GM19395 (cell line): ENCODE measurements at regions not wholly inside any gene's neighbourhood (a gene's known extent, or its start where the extent isn't known, plus 50 kb on each side); places are given as distances from the start of the nearest gene placed in this dataset.
"Not testable (repeated sequence)": the region's sequence is repeated elsewhere in the genome, so short reads cannot be mapped to it uniquely, and the experiment has no call there.

ENCODE experiments used
- ATAC-seq: cut with Tn5 transposase; IDR thresholded peaks from one replicate; pipeline ENCODE4 v1.9.1; 2021; ENCODE audit warnings: mild to moderate bottlenecking, moderate library complexity; ENCODE audit not compliant: unreplicated experiment

DNA sequence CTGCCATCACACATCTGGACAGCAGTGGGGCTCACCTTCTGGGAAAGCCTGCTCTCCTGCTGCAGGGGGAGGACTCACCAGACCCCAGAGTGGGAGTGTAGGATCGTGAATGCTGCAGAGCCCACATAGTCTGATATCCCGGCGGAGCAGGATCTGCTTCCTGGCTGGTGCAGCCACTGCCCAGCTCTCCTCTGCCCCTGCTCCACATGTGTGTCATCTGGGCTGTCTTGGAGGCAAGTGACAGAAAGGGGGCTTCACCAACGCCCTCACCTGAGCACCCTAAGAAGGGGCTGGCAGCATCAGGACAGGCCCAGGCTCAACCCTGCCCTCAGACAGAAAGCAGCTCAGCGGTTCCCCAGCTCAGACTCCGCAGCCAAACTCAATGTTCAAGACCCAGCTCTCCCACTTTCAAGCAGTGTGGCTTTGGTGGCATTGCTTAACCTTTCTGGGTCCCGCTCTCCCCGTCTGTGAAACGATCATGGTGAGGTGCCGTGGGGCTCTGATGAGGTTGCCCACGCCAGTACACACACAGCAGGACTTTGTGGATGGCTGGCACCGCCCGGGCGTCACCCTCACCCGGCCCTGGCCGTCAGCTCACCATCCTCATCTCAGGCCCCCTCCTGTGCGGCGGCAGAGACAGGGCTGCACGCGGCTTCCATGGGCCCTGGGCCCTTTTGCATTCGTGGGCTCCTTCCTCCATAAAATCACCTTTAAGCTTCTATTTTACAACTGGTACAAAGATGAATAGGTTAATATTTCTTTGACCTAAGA is 91.0 kb upstream of the SFSWAP start:
- no peak for ATAC-seq

GRCh38 chr12:131620520-131620919 is 90.4 kb upstream of the SFSWAP start:
- ATAC-seq, result no peak

DNA sequence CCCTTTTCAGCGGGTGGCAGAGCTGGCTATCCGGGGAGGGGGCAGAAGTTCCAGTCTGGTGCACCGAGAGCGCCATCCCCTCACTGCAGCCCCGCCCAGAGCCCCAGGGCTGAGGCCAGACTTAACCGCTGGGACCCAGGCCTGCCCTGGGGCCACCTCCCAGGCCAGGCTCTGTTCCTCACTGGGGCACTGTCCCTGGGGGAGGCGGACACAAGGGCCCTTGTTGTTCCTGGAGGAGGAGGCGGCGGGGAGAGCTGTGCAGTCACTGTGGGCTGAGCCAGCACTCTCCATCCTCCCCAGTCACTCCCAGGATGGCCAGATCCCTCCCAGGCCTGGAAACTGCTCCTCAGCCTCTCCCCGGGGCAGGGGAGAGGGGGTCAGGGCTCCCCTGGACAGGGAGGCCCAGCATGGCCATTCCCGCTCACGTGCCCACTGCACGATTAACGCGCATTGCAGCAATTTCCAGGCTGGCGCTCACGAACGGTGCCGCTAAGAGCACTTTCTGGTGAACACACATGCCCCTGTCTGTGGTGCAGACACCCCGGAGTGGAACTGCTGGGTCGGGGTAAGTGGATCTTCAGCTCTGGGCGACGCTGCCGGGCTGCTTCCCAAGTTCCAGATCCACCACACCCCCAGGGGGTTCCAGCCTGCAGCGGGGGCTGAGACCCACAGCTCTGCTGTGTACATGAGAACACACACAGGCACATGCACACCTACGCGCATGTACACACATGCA is 89.8 kb upstream of the SFSWAP start:
- ATAC-seq, result no peak

- no peak for ATAC-seq
Measured at GRCh38 chr12:131621701-131622421, 89.0 kb upstream of the SFSWAP start.

GRCh38 chr12:131622422-131622955 is 88.4 kb upstream of the SFSWAP start:
- ATAC-seq, result no peak

- ATAC-seq, result not testable (repeated sequence)
Measured at GRCh38 chr12:131623404-131624368, 87.2 kb upstream of the SFSWAP start.

DNA sequence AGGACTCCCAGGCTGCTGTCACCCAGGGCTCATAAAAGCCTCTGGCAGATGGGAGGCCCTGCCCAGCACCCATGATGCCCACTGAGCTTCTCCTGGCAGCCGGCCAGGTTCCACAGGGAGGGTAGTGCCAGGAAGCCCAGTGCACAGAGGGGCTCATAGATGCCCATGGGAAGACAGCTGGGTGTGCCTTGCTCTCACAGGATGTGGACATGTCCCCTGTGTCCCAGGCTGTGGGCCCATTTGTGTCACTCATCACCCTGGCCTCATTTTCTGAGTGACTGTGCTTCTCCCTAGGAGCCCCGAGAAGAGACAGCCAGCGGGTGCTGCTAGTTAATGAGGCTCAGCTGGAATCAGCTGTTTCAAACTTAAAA is 86.5 kb upstream of the SFSWAP start:
- not testable (repeated sequence) for ATAC-seq

DNA sequence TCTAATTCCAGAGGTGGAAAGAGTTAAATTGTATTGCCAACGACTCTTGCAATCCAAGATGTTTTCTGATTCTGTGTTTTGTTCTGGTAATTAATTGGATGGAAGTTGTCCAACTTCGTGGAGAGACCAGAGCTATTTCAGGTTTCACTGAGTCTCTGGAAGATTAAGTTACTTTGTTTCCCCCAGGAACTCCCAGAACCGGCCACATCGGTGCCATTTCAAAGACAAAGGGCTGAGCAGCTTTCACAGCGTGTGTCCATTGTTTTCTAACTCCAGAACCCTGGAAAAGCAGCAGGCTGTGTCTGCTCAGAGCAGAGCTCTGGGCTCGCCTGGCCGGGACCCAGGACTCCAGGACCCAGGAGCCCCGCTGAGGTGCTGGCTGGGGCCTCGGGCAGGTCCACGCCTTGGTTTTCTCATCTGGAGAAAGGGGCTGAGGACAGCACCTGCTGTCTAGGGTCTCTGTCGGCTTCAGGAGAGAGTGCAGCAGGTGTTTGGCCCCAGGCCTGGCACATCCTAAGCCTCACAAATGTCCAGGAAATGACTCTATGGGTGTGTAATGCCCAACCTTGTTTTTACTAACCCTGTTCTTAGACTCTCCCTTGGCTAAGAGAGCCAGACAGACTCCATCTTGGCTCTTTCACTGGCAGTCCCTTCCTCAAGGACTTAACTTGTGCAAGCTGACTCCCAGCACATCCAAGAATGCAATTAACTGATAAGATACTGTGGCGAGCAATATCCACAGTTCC is 86.0 kb upstream of the SFSWAP start:
- ATAC-seq, result not testable (repeated sequence)

GRCh38 chr12:131625966-131626722 is 84.7 kb upstream of the SFSWAP start:
- not testable (repeated sequence) for ATAC-seq

DNA sequence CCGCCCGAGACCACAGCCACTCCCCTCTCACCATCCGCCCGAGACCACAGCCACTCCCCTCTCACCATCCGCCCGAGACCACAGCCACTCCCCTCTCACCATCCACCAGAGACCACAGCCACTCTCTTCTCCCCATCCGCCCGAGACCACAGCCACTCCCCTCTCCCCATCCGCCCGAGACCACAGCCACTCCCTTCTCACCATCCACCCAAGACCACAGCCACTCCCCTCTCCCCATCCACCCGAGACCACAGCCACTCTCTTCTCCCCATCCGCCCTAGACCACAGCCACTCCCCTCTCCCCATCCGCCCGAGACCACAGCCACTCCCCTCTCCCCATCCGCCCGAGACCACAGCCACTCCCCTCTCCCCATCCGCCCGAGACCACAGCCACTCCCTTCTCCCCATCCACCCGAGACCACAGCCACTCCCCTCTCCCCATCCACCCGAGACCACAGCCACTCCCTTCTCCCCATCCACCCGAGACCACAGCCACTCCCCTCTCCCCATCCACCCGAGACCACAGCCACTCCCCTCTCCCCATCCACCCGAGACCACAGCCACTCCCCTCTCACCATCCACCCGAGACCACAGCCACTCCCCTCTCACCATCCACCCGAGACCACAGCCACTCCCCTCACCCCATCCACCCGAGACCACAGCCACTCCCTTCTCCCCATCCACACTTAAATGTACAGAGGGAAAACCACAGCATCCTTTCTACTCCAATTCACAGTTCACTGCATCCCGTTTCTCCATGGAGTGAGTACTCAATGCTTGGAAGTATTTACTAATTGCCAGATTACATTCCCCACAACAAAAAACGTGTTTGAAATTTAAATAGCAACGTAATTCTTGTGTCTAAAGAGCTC is 83.5 kb upstream of the SFSWAP start:
- ATAC-seq, result not testable (repeated sequence)

GRCh38 chr12:131628023-131628740 is 82.7 kb upstream of the SFSWAP start:
- no peak for ATAC-seq

DNA sequence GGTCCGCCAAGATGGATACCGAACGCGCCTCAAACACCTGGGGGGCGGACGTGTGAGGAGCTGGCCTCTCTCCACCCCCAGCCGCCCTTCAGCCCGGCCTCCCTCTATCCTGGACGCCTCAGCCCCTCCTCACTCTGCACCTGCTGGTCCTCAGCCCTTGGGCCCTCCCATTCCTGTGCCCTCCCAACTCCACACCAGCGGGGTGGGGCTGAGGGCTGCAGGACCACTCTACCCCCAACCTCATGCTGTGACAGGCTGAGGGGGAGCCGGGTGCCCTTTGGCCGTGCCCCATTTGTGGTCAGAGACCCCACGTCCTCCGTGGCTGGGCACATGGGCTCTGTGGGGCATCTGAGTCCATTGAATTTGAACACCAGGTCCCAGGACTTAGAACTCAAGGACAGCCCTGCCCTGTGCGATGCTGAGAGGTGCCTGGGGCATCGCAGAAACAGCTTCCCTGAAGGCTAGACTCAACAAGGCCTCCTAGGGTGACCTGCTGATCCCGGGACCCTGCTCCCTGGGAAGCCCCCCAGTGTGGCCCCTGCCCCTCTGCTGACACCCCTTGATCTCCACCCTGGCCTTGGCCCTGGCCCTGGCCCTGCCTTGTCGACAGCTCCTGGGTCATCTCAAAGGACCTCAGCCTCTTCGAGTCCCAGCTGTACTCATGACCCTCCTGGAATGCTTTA is 82.0 kb upstream of the SFSWAP start:
- ATAC-seq, result no peak

DNA sequence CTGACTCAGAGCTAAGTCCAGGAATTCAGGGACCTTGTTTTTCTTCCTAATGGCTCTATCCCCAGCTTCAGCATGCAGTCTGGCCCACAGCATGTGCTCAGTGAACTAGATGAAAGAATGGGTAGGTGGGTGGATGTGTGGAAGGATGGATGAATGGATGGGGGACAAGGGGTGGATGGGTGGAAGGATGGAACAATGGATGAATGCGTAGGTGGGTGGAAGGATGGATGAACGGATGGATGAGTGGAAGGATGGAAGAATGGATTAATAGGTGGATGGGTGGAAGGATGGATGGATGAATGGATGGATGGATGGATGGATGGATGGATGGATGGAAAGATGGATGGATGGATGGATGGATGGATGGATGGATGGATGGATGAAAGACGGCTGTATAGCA is 79.7 kb upstream of the SFSWAP start:
- no peak for ATAC-seq

GRCh38 chr12:131631889-131632651 is 78.8 kb upstream of the SFSWAP start:
- not testable (repeated sequence) for ATAC-seq

DNA sequence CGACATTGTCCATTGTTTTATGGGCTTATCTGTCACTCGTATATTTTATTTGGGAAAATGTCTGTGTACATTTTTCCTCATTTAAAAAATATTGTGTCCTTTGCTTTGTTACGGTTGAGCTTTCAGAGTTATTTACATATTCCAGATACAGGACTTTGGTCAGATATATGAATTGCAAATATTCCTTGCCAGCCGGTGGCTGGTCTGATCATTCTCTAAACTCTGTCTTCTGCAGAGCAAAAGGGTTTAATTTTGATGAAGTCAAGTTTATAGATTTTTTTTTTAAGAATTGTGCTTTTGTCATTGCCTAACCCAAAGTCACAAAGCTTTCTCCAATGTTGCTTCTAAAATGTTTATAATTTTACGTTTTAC is 78.3 kb upstream of the SFSWAP start:
- not testable (repeated sequence) for ATAC-seq

GRCh38 chr12:131633610-131634009 is 77.3 kb upstream of the SFSWAP start:
- ATAC-seq, result not testable (repeated sequence)
